ENCODE measurements at regions not wholly inside any gene's neighbourhood (a gene's known extent, or its start where the extent isn't known, plus 50 kb on each side); places are given as distances from the start of the nearest gene placed in this dataset.

GRCh38 chr7:156496363-156496769, 144.2 kb upstream of the RNF32 start:
- Histone ChIP-seq H3F3A (replicated peaks; ENCODE audit: low read depth) (no peaks in the 10 kb centered on the region), H3K36me3 (ENCODE audit: insufficient read depth) (no peaks in the 10 kb centered on the region), H3K79me2 (replicated peaks; ENCODE audit: insufficient read depth) (no peaks in the 10 kb centered on the region), H2AFZ (no peak overlapping the region), H3K27me3 (ENCODE audit: insufficient read depth) (no peaks in the 10 kb centered on the region), H3K9me2 (ENCODE audit: insufficient read depth) (no peaks in the 10 kb centered on the region), H3K4me3 (no peak overlapping the region), H3K27ac (ENCODE audit: low read depth) (no peak overlapping the region), H4K20me1 (replicated peaks; ENCODE audit: insufficient read depth) (no peaks in the 10 kb centered on the region), H3K4me1 (ENCODE audit: insufficient read depth) (no peaks in the 10 kb centered on the region), H3K4me2 (no peak overlapping the region)
- Mint-ChIP-seq H3K4me3 (no peak overlapping the region), H3K36me3 (ENCODE audit: low read depth) (no peaks in the 10 kb centered on the region), H3K9me3 (peaks cover 2% of the 10 kb centered on the region; the same call in 2 of the 3 replicates), H3K27me3 (ENCODE audit: insufficient read depth, low read depth, poor library complexity) (no peaks in the 10 kb centered on the region), H3K4me1 (0 out of 3 replicates have a peak, but pooled peaks cover 3% of the 10 kb centered on the region), H3K27ac (no peak overlapping the region)
- no peak for ATAC-seq
- TF ChIP-seq STAT1 (IDR thresholded peaks at IDR 0.05; ENCODE audit: unreplicated experiment) (no peak), REST (IDR thresholded peaks at IDR 0.05; ENCODE audit: unreplicated experiment) (no peak), POLR2AphosphoS5 (IDR thresholded peaks at IDR 0.05; ENCODE audit: low read depth) (no peak), EZH2 (IDR thresholded peaks at IDR 0.05; ENCODE audit: low read depth, unreplicated experiment) (no peak), EZH2phosphoT487 (IDR thresholded peaks at IDR 0.05; ENCODE audit: unreplicated experiment) (no peak), ZNF114 (CRISPR knock-in tag; IDR thresholded peaks at IDR 0.05) (no peak), ZNF331 (CRISPR knock-in tag; IDR thresholded peaks at IDR 0.05; ENCODE audit: low read depth) (no peak), CREB1 (CRISPR knock-in tag; IDR thresholded peaks at IDR 0.05; ENCODE audit: low read depth) (no peak), ZNF462 (CRISPR knock-in tag; IDR thresholded peaks at IDR 0.05) (no peak)
- TF ChIP-seq, protein P1, sequence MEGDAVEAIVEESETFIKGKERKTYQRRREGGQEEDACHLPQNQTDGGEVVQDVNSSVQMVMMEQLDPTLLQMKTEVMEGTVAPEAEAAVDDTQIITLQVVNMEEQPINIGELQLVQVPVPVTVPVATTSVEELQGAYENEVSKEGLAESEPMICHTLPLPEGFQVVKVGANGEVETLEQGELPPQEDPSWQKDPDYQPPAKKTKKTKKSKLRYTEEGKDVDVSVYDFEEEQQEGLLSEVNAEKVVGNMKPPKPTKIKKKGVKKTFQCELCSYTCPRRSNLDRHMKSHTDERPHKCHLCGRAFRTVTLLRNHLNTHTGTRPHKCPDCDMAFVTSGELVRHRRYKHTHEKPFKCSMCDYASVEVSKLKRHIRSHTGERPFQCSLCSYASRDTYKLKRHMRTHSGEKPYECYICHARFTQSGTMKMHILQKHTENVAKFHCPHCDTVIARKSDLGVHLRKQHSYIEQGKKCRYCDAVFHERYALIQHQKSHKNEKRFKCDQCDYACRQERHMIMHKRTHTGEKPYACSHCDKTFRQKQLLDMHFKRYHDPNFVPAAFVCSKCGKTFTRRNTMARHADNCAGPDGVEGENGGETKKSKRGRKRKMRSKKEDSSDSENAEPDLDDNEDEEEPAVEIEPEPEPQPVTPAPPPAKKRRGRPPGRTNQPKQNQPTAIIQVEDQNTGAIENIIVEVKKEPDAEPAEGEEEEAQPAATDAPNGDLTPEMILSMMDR (conservative IDR thresholded peaks at IDR 0.05; ENCODE audit: low read depth in 2 of 2): no peak
- TF ChIP-seq, protein P2, sequence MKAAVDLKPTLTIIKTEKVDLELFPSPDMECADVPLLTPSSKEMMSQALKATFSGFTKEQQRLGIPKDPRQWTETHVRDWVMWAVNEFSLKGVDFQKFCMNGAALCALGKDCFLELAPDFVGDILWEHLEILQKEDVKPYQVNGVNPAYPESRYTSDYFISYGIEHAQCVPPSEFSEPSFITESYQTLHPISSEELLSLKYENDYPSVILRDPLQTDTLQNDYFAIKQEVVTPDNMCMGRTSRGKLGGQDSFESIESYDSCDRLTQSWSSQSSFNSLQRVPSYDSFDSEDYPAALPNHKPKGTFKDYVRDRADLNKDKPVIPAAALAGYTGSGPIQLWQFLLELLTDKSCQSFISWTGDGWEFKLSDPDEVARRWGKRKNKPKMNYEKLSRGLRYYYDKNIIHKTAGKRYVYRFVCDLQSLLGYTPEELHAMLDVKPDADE (IDR thresholded peaks at IDR 0.05): no peak
- DNase-seq (ENCODE audit: low spot score): no peak

Data from GM23338 (cell line).